Activated naive CD8-positive, alpha-beta T cell treated with anti-CD3 and anti-CD28 coated beads for 36 hours (primary cell): ENCODE measurements at regions not wholly inside any gene's neighbourhood (a gene's known extent, or its start where the extent isn't known, plus 50 kb on each side); places are given as distances from the start of the nearest gene placed in this dataset.

Experiments used
- DNase-seq: peaks from one replicate; pipeline ENCODE4 v3.0.0; 2021
- H3K27ac Mint-ChIP-seq: one replicate; pipeline ENCODE4 v1.8.0; 2022; ENCODE audit warnings: mild to moderate bottlenecking, moderate library complexity, mixed read lengths
- H3K27me3 Mint-ChIP-seq: one replicate; pipeline ENCODE4 v1.8.0; 2022; ENCODE audit warnings: mild to moderate bottlenecking, mixed read lengths
- H3K36me3 Mint-ChIP-seq: one replicate; pipeline ENCODE4 v1.8.0; 2021; ENCODE audit warnings: mild to moderate bottlenecking, mixed read lengths
- H3K4me1 Mint-ChIP-seq: one replicate; pipeline ENCODE4 v1.8.0; 2021; ENCODE audit warnings: mixed read lengths
- H3K4me3 Mint-ChIP-seq: one replicate; pipeline ENCODE4 v1.8.0; 2022; ENCODE audit warnings: mild to moderate bottlenecking, moderate library complexity, mixed read lengths
- H3K9me3 Mint-ChIP-seq: one replicate; pipeline ENCODE4 v1.8.0; 2022; ENCODE audit warnings: mixed read lengths

GRCh38 chr20:5265662-5265985 lies 51.1 kb downstream of the PROKR2 start:
- H3K27me3 Mint-ChIP-seq, result peaks cover 48% of the 10 kb centered on the region
- no peaks in the 10 kb centered on the region for H3K9me3 Mint-ChIP-seq
- H3K4me1 Mint-ChIP-seq, result peaks cover 6% of the 10 kb centered on the region
- DNase-seq, result no peak
- no peaks in the 10 kb centered on the region for H3K36me3 Mint-ChIP-seq
- no peak overlapping the region for H3K27ac Mint-ChIP-seq
- H3K4me3 Mint-ChIP-seq, result no peak overlapping the region

GRCh38 chr20:5264807-5265661 lies 51.7 kb downstream of the PROKR2 start:
- DNase-seq, result no peak
- Mint-ChIP-seq H3K4me1 (peaks cover 6% of the 10 kb centered on the region), H3K36me3 (no peaks in the 10 kb centered on the region), H3K27me3 (peaks cover 44% of the 10 kb centered on the region), H3K4me3 (no peak overlapping the region), H3K9me3 (no peaks in the 10 kb centered on the region), H3K27ac (no peak overlapping the region)

- Mint-ChIP-seq H3K9me3 (no peaks in the 10 kb centered on the region), H3K27me3 (peaks cover 46% of the 10 kb centered on the region), H3K27ac (no peak overlapping the region), H3K36me3 (no peaks in the 10 kb centered on the region), H3K4me3 (no peak overlapping the region), H3K4me1 (peaks cover 6% of the 10 kb centered on the region)
- no peak for DNase-seq
These were observed 55.0 kb downstream of the PROKR2 start for GRCh38 chr20:5261763-5262162.

GRCh38 chr20:5260889-5261288 lies 55.9 kb downstream of the PROKR2 start:
- Mint-ChIP-seq H3K4me1 (peaks cover 6% of the 10 kb centered on the region), H3K4me3 (no peak overlapping the region), H3K36me3 (no peaks in the 10 kb centered on the region), H3K27ac (no peak overlapping the region), H3K27me3 (peaks cover 52% of the 10 kb centered on the region), H3K9me3 (no peaks in the 10 kb centered on the region)
- DNase-seq, result no peak
